ENCODE measurements at regions not wholly inside any gene's neighbourhood (a gene's known extent, or its start where the extent isn't known, plus 50 kb on each side); places are given as distances from the start of the nearest gene placed in this dataset.

- no peaks in the 10 kb centered on the region for H3K4me1 Mint-ChIP-seq
- TF ChIP-seq CTCF (IDR thresholded peaks at IDR 0.05; ENCODE audit: unreplicated experiment): no peak
- peaks cover 14% of the 10 kb centered on the region for H3K27me3 Mint-ChIP-seq (ENCODE audit: low read depth)
- H3K36me3 Mint-ChIP-seq: no peaks in the 10 kb centered on the region
- H3K27ac Mint-ChIP-seq: no peak overlapping the region
- no peak for DNase-seq (ENCODE audit: low spot score in 2 of 2, unreplicated experiment in 2 of 2)
- H3K4me3 Mint-ChIP-seq: no peak overlapping the region
- H3K9me3 Mint-ChIP-seq: no peaks in the 10 kb centered on the region
Observed at GRCh38 chr18:52220062-52220591, 119.9 kb upstream of the DCC start.

GRCh38 chr18:52222211-52222610, 117.8 kb upstream of the DCC start:
- H3K27ac Mint-ChIP-seq: no peak overlapping the region
- no peak for TF ChIP-seq CTCF (IDR thresholded peaks at IDR 0.05; ENCODE audit: unreplicated experiment)
- no peaks in the 10 kb centered on the region for H3K36me3 Mint-ChIP-seq
- H3K9me3 Mint-ChIP-seq: no peaks in the 10 kb centered on the region
- H3K4me1 Mint-ChIP-seq: no peaks in the 10 kb centered on the region
- DNase-seq (ENCODE audit: low spot score in 2 of 2, unreplicated experiment in 2 of 2): no peak
- H3K4me3 Mint-ChIP-seq: no peak overlapping the region
- peaks cover 14% of the 10 kb centered on the region for H3K27me3 Mint-ChIP-seq (ENCODE audit: low read depth)

GRCh38 chr18:52227536-52227935, 112.5 kb upstream of the DCC start:
- no peak for DNase-seq (ENCODE audit: low spot score in 2 of 2, unreplicated experiment in 2 of 2)
- H3K27me3 Mint-ChIP-seq (ENCODE audit: low read depth): peaks cover 4% of the 10 kb centered on the region
- no peaks in the 10 kb centered on the region for H3K4me1 Mint-ChIP-seq
- H3K36me3 Mint-ChIP-seq: no peaks in the 10 kb centered on the region
- no peak overlapping the region for H3K4me3 Mint-ChIP-seq
- no peak for TF ChIP-seq CTCF (IDR thresholded peaks at IDR 0.05; ENCODE audit: unreplicated experiment)
- H3K27ac Mint-ChIP-seq: no peak overlapping the region
- peaks cover 5% of the 10 kb centered on the region for H3K9me3 Mint-ChIP-seq

- no peaks in the 10 kb centered on the region for H3K4me1 Mint-ChIP-seq
- no peak overlapping the region for H3K27ac Mint-ChIP-seq
Observed at GRCh38 chr18:52228166-52228565, 111.8 kb upstream of the DCC start.

GRCh38 chr18:52236131-52236530, 103.9 kb upstream of the DCC start:
- DNase-seq (ENCODE audit: low spot score in 2 of 2, unreplicated experiment in 2 of 2): no peak
- Mint-ChIP-seq H3K27ac (no peak overlapping the region), H3K36me3 (no peaks in the 10 kb centered on the region), H3K27me3 (ENCODE audit: low read depth) (no peaks in the 10 kb centered on the region), H3K9me3 (peaks cover 9% of the 10 kb centered on the region), H3K4me3 (no peak overlapping the region), H3K4me1 (no peaks in the 10 kb centered on the region)
- TF ChIP-seq CTCF (IDR thresholded peaks at IDR 0.05; ENCODE audit: unreplicated experiment): no peak

More at GRCh38 chr18:52228166-52228565, 111.8 kb upstream of the DCC start:
- no peak for TF ChIP-seq CTCF (IDR thresholded peaks at IDR 0.05; ENCODE audit: unreplicated experiment)
- peaks cover 5% of the 10 kb centered on the region for H3K9me3 Mint-ChIP-seq
- H3K27me3 Mint-ChIP-seq (ENCODE audit: low read depth): peaks cover 2% of the 10 kb centered on the region
- H3K4me3 Mint-ChIP-seq: no peak overlapping the region
- no peaks in the 10 kb centered on the region for H3K36me3 Mint-ChIP-seq
- no peak for DNase-seq (ENCODE audit: low spot score in 2 of 2, unreplicated experiment in 2 of 2)

- peaks cover 3% of the 10 kb centered on the region for H3K9me3 Mint-ChIP-seq
- H3K27me3 Mint-ChIP-seq (ENCODE audit: low read depth): no peaks in the 10 kb centered on the region
- DNase-seq (ENCODE audit: low spot score in 2 of 2, unreplicated experiment in 2 of 2): no peak
- H3K36me3 Mint-ChIP-seq: no peaks in the 10 kb centered on the region
- no peak overlapping the region for H3K27ac Mint-ChIP-seq
- H3K4me1 Mint-ChIP-seq: no peaks in the 10 kb centered on the region
- no peak overlapping the region for H3K4me3 Mint-ChIP-seq
- TF ChIP-seq CTCF (IDR thresholded peaks at IDR 0.05; ENCODE audit: unreplicated experiment): no peak
Observed at GRCh38 chr18:52237551-52237950, 102.4 kb upstream of the DCC start.

Measured in mesothelial cell of epicardium (in vitro differentiated cells).